ENCODE measurements at regions not wholly inside any gene's neighbourhood (a gene's known extent, or its start where the extent isn't known, plus 50 kb on each side); places are given as distances from the start of the nearest gene placed in this dataset.

DNA sequence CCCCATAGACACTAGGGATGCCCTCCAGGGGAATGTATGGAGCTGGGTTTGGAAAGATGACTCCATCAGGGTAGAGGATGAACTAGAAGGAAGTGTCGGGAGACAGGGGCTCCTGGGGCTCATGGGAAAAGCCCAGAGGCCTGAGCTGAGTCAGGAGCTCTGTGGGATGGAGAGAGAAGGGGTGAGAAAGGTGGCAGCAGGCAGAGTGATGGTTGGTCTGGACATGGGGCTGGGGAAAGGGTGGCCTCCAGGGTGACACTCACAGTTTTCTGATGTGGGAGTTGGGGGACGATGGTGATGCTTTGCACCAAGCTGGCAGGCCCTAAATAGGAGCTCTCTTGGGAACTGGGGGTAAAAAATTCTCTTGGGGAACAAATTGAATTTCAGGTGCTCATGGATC lies 213.5 kb upstream of the MVB12B start:
- H3K27me3 ChIP-seq: peaks cover 10% of the 10 kb centered on the region
- TF ChIP-seq POLR2A (IDR thresholded peaks at IDR 0.05) (no peak), CTCF (IDR thresholded peaks at IDR 0.05) (no peak)
- no peaks in the 10 kb centered on the region for H3K4me1 ChIP-seq (replicated peaks in 1 of 2)
- H3K27ac ChIP-seq: no peak overlapping the region
- 74 to 86% (median 78%) methylated on average over 2 of the region's 2 CpGs for WGBS, 4 donors
- no peak overlapping the region for H3K4me3 ChIP-seq
- H3K9me3 ChIP-seq (replicated peaks in 1 of 3): no peaks in the 10 kb centered on the region
- H3K36me3 ChIP-seq (replicated peaks in 1 of 2): no peaks in the 10 kb centered on the region
- no peak for DNase-seq
- intact Hi-C loops (cut with DNase I): no loop called here

DNA sequence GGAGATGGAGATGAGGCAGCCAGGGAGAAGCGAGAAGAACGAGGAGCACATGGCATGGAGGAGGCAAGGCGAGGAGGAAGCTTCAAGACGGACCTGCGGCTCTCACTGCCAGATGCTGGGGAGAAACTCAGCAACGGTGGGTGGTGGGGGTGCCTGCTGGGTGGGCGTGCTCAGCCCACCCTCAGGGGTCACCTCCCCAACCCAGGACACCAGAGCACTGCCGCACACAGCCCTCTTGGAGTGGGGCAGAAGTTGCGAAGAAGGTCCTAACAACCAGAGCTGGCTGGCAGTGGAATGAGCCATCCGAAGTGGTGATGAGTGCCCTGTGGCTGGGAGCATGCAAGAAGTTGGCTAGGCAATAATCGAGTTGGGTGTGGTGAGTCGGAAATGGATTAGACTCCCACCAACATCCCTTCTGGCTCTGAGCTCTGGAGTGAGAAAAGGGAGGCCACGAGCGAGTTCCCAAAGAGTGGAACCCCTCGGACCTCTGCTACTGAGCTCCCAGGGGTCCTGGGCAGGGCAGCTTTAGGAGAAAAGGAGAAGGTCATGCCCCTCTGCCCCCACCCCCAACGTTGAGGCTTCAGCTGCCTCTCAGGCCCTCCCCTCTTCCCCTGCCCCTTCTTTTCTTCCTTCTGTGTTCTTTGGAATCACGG lies 212.7 kb upstream of the MVB12B start:
- DNase-seq: peak in 2 of 7 donors; percentile 5 to 11
- intact Hi-C loops (cut with DNase I): no loop called here
- H3K27me3 ChIP-seq: peaks cover 10% of the 10 kb centered on the region
- no peaks in the 10 kb centered on the region for H3K36me3 ChIP-seq (replicated peaks in 1 of 2)
- WGBS, 4 donors: 74 to 80% (median 77%) methylated on average over 16 to 17 of the region's 17 CpGs
- H3K27ac ChIP-seq: no peak overlapping the region
- no peak for TF ChIP-seq POLR2A (IDR thresholded peaks at IDR 0.05)
- TF ChIP-seq CTCF (IDR thresholded peaks at IDR 0.05): no peak
- no peaks in the 10 kb centered on the region for H3K4me1 ChIP-seq (replicated peaks in 1 of 2)
- H3K9me3 ChIP-seq (replicated peaks in 1 of 3): no peaks in the 10 kb centered on the region
- no peak overlapping the region for H3K4me3 ChIP-seq

GRCh38 chr9:126114409-126114760 lies 212.2 kb upstream of the MVB12B start:
- TF ChIP-seq CTCF (IDR thresholded peaks at IDR 0.05): no peak
- TF ChIP-seq POLR2A (IDR thresholded peaks at IDR 0.05): no peak
- no peak overlapping the region for H3K4me3 ChIP-seq
- H3K27me3 ChIP-seq: peaks cover 10% of the 10 kb centered on the region
- no peaks in the 10 kb centered on the region for H3K36me3 ChIP-seq (replicated peaks in 1 of 2)
- H3K9me3 ChIP-seq (replicated peaks in 1 of 3): no peaks in the 10 kb centered on the region
- intact Hi-C loops (cut with DNase I): no loop called here
- no peaks in the 10 kb centered on the region for H3K4me1 ChIP-seq (replicated peaks in 1 of 2)
- DNase-seq: peak in 1 of 7 donors; percentile 4
- H3K27ac ChIP-seq: no peak overlapping the region
- 62 to 70% (median 68%) methylated on average over 9 to 10 of the region's 10 CpGs for WGBS, 4 donors

GRCh38 chr9:126114850-126115460 lies 211.7 kb upstream of the MVB12B start:
- peak in 1 of 7 donors; percentile 24 for DNase-seq
- H3K36me3 ChIP-seq (replicated peaks in 1 of 2): no peaks in the 10 kb centered on the region
- peaks cover 5% of the 10 kb centered on the region for H3K27me3 ChIP-seq
- 82 to 88% (median 83%) methylated on average over 12 of the region's 12 CpGs for WGBS, 4 donors
- TF ChIP-seq CTCF (IDR thresholded peaks at IDR 0.05): no peak
- TF ChIP-seq POLR2A (IDR thresholded peaks at IDR 0.05): no peak
- no peaks in the 10 kb centered on the region for H3K4me1 ChIP-seq (replicated peaks in 1 of 2)
- no peaks in the 10 kb centered on the region for H3K9me3 ChIP-seq (replicated peaks in 1 of 3)
- no peak overlapping the region for H3K4me3 ChIP-seq
- no peak overlapping the region for H3K27ac ChIP-seq
- intact Hi-C loops (cut with DNase I): no loop called here
